Right atrium auricular region (tissue), 2 donors: ENCODE measurements at regions not wholly inside any gene's neighbourhood (a gene's known extent, or its start where the extent isn't known, plus 50 kb on each side); places are given as distances from the start of the nearest gene placed in this dataset.

Experiments used
- DNase-seq: peaks from one replicate; pipeline ENCODE4 v3.0.0-alpha.2; 2019; ENCODE audit warnings: low spot score
- H3K27ac ChIP-seq, 2 donors: fragments of 200-600 bp; sonication (generic); 1 replicate in 1 of 2; 2 replicates in 1 of 2; pipeline ENCODE4 v1.5.1; 2016 to 2019
- H3K27me3 ChIP-seq, 2 donors: fragments of 200-600 bp; sonication (generic); one replicate each; pipeline versions ENCODE4 v1.5.1 to v1.6.0; 2017 to 2019
- H3K36me3 ChIP-seq: fragments of 200-600 bp; sonication (generic); one replicate; pipeline ENCODE4 v1.5.1; 2016
- H3K4me1 ChIP-seq, 2 donors: fragments of 200-600 bp; sonication (generic); one replicate each; pipeline versions ENCODE4 v1.5.1 to v1.6.0; 2017 to 2019
- H3K4me3 ChIP-seq, 2 donors: fragments of 200-600 bp; sonication (generic); 1 replicate in 1 of 2; 2 replicates in 1 of 2; pipeline ENCODE4 v1.5.1; 2017 to 2019; ENCODE audit warnings: mild to moderate bottlenecking in 1 of 2, moderate library complexity in 1 of 2
- H3K9me3 ChIP-seq, 2 donors: fragments of 200-600 bp; sonication (generic); one replicate each; pipeline ENCODE4 v1.5.1; 2019
- TF ChIP-seq, protein P1 (sequence below), 2 donors: fragments of 200-600 bp; sonication (generic); IDR thresholded peaks; one replicate each; pipeline ENCODE4 v1.5.1; 2019; ENCODE audit warnings: antibody characterized with exemption in 2 of 2

DNA sequence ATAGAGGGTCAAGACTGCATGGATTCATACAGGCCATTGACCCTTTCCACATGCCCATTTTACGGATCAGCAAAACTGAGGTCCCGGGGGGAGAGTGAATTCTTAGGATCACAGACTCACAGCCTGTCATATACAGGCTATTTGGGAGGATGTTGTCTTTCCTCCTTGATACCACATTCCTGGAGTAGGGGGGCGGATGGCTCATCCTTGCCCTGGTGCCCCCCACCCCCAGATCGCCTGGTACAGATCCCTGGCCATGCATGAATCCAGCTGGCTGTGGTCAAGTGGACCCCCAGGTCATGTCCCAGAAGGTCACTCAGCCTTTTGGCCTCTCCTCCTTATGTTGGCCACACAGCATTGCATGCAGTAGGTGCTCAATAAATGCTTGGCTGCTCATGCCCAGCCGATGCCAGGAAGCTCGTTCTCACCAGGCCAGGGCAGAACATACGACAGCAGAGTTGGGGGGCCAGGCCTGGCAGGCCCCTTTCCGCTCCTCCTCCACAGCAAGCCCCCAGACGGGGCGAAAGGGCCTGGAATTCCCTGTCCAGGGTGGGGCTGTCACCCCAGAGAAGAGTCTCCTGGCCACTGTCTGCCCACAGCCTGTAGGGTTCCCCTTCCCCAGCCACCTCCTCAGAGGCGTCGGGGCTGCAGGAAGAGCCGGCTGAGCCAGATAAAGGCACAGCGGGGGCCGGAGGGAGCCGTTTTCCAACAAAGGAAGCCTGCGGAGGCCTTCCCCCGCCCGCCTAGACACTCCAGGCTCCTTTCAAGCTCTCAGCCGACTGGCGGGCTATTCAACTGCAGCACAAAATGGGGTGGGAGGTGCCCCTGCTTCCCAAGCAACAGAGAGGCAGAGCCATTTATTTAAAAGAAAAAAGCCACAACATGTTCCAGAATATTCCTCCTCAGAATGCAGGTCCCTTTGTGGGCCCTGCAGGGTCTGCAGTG is 215.7 kb upstream of the CIBAR2 start:
- TF ChIP-seq, protein P1, sequence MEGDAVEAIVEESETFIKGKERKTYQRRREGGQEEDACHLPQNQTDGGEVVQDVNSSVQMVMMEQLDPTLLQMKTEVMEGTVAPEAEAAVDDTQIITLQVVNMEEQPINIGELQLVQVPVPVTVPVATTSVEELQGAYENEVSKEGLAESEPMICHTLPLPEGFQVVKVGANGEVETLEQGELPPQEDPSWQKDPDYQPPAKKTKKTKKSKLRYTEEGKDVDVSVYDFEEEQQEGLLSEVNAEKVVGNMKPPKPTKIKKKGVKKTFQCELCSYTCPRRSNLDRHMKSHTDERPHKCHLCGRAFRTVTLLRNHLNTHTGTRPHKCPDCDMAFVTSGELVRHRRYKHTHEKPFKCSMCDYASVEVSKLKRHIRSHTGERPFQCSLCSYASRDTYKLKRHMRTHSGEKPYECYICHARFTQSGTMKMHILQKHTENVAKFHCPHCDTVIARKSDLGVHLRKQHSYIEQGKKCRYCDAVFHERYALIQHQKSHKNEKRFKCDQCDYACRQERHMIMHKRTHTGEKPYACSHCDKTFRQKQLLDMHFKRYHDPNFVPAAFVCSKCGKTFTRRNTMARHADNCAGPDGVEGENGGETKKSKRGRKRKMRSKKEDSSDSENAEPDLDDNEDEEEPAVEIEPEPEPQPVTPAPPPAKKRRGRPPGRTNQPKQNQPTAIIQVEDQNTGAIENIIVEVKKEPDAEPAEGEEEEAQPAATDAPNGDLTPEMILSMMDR (IDR thresholded peaks at IDR 0.05): no peak
- Histone ChIP-seq H3K27ac (no peak overlapping the region), H3K9me3 (no peaks in the 10 kb centered on the region), H3K4me1 (peaks cover 0 to 41% of the 10 kb centered on the region in 2 donors), H3K36me3 (no peaks in the 10 kb centered on the region), H3K27me3 (no peaks in the 10 kb centered on the region), H3K4me3 (no peak overlapping the region)
- no peak for DNase-seq

DNA sequence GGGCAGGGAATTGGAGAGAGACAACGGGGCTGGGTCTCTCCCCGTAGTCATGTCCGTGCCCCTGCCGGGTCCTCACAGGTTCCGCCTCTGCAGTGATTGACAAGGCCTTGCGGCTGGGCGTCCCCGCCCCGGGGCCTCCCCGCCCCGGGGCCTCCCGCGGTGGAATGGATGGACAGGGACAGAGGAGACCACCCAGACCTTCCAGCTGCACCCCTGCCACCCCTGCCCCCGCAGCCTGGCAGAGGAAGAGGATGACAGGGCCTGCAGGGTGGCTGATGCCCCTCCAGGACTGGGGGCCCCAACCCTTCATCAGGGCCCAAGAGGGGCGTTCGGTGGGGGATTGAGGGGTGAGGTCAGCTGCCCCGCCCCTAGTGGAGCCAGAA is 216.4 kb upstream of the CIBAR2 start:
- H3K9me3 ChIP-seq: no peaks in the 10 kb centered on the region
- H3K4me1 ChIP-seq: peaks cover 0 to 35% of the 10 kb centered on the region in 2 donors
- no peak overlapping the region for H3K27ac ChIP-seq
- no peaks in the 10 kb centered on the region for H3K36me3 ChIP-seq
- no peak overlapping the region for H3K4me3 ChIP-seq
- no peaks in the 10 kb centered on the region for H3K27me3 ChIP-seq
- TF ChIP-seq, protein P1 (IDR thresholded peaks at IDR 0.05): no peak
- DNase-seq: no peak

DNA sequence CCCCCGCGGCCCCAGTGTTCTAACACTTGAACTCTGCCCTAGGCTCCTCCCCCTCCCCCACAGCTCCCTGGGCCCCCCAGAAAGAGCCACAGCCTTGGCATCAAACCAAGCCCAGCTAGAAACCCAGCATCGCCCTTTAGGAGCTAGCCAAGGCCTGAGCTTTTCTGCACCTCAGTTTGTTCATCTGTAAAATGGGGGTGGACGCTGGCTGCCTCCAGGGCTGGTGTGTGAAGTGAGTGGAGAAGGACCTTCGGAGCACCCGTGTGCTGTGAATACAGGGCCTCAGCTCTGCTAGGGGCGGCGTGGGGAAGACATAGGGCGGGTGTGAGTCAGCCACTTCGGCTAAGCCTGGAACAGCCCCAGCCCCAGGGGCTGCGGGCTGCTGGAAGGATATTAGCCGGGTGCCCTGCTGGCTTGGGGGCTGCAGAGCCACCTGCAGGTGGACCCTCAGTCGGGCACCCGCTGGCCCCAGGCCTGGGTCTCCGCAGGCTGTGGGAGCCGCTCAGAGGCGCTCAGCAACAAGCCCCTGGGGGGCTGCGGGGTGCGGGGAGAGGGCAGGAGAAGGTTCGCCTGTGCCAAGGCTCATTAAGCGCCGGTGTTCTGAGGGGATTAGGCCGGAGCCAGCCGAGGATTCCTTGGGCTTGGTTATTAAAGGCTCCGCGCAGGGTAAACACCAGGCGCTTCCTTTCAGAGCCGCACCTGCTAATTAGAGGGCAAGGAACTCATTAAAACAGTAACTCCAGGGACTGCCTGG is 217.0 kb upstream of the CIBAR2 start:
- Histone ChIP-seq H3K4me3 (no peak overlapping the region), H3K27ac (no peak overlapping the region), H3K27me3 (no peaks in the 10 kb centered on the region), H3K9me3 (no peaks in the 10 kb centered on the region), H3K36me3 (no peaks in the 10 kb centered on the region), H3K4me1 (peaks cover 0 to 39% of the 10 kb centered on the region in 2 donors)
- TF ChIP-seq, protein P1 (IDR thresholded peaks at IDR 0.05): no peak
- DNase-seq: no peak

- no peak for DNase-seq
- Histone ChIP-seq H3K9me3 (no peaks in the 10 kb centered on the region), H3K4me1 (peaks cover 0 to 48% of the 10 kb centered on the region in 2 donors), H3K27me3 (no peaks in the 10 kb centered on the region), H3K27ac (no peak overlapping the region), H3K4me3 (no peak overlapping the region), H3K36me3 (no peaks in the 10 kb centered on the region)
- TF ChIP-seq, protein P1 (IDR thresholded peaks at IDR 0.05): no peak
Measured at GRCh38 chr16:85330006-85330693, 217.9 kb upstream of the CIBAR2 start.

DNA sequence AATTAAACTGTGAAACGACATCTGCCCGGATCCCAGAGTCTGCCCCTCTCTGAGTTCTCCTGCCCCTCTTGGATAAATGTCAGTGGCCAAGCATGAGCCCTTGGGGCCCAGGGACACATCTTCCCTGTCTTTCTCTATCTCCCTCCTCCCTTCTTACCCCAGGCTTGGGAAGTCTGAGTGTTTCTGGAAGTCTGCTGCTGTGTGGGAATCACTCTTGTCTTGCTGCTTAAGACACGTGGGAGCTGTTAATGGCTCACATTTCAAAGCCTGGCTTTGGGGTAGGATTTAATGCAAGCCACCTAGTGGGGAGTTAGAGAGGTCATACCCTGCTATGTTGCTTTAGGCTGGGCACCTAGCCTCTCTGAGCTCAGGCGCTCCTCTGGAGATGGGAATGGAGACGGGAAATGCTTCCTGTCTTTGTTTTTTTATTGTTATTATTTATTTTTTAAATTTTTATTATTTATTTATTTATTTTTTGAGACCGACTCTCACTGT is 218.5 kb upstream of the CIBAR2 start:
- no peak for DNase-seq
- no peak overlapping the region for H3K4me3 ChIP-seq
- H3K27me3 ChIP-seq: no peaks in the 10 kb centered on the region
- TF ChIP-seq, protein P1 (IDR thresholded peaks at IDR 0.05): peak in 1 of 2 donors; percentile 58
- no peak overlapping the region for H3K27ac ChIP-seq
- no peaks in the 10 kb centered on the region for H3K9me3 ChIP-seq
- peaks cover 0 to 54% of the 10 kb centered on the region in 2 donors for H3K4me1 ChIP-seq
- H3K36me3 ChIP-seq: no peaks in the 10 kb centered on the region
